ENCODE measurements at regions not wholly inside any gene's neighbourhood (a gene's known extent, or its start where the extent isn't known, plus 50 kb on each side); places are given as distances from the start of the nearest gene placed in this dataset.

GRCh38 chrX:9317176-9317575 is 147.7 kb upstream of the TBL1X start (continued):
- TF ChIP-seq ZNF449 (tag by site-specific recombination; IDR thresholded peaks at IDR 0.05) = no peak
- no peak for TF ChIP-seq PRDM2 (tag by site-specific recombination; IDR thresholded peaks at IDR 0.05; ENCODE audit: borderline replicate concordance)
- TF ChIP-seq ZNF37A (tag by site-specific recombination; IDR thresholded peaks at IDR 0.05) = no peak

GRCh38 chrX:9318213-9318612 is 146.6 kb upstream of the TBL1X start:
- ChIA-PET CTCF (no interaction called here), POLR2A (no interaction called here)
- Histone ChIP-seq H3K9me3 (ENCODE audit: control insufficient read depth, insufficient read depth, low read depth, low read length) (no peaks in the 10 kb centered on the region), H3K4me3 (ENCODE audit: low read depth, low read length) (no peak overlapping the region), H3K4me1 (ENCODE audit: control insufficient read depth, insufficient read depth, low read length) (no peaks in the 10 kb centered on the region), H3K36me3 (ENCODE audit: control insufficient read depth in 2 of 2, insufficient read depth in 1 of 2, low read length in 2 of 2) (no peaks in the 10 kb centered on the region), H3K27ac (ENCODE audit: extremely low read depth, low read depth, low read length) (no peak overlapping the region)
- TF ChIP-seq CTCF (tag by site-specific recombination; IDR thresholded peaks at IDR 0.05) (no peak), ZBTB49 (tag by site-specific recombination; IDR thresholded peaks at IDR 0.05; ENCODE audit: low read depth) (no peak), ZBTB21 (tag by site-specific recombination; IDR thresholded peaks at IDR 0.05) (no peak), ZNF112 (tag by site-specific recombination; IDR thresholded peaks at IDR 0.05) (no peak), ZNF521 (tag by site-specific recombination; IDR thresholded peaks at IDR 0.05) (no peak), ZNF692 (tag by site-specific recombination; IDR thresholded peaks at IDR 0.05) (no peak), AEBP2 (tag by site-specific recombination; IDR thresholded peaks at IDR 0.05; ENCODE audit: borderline replicate concordance) (no peak), ZSCAN18 (tag by site-specific recombination; IDR thresholded peaks at IDR 0.05) (no peak), ZNF280C (tag by site-specific recombination; IDR thresholded peaks at IDR 0.05) (no peak), ZNF433 (tag by site-specific recombination; IDR thresholded peaks at IDR 0.05; ENCODE audit: low read depth) (no peak), ZNF549 (tag by site-specific recombination; IDR thresholded peaks at IDR 0.05) (no peak), ZNF585B (tag by site-specific recombination; IDR thresholded peaks at IDR 0.05) (no peak), GFI1B (tag by site-specific recombination; IDR thresholded peaks at IDR 0.05) (no peak), PRDM1 (tag by site-specific recombination; IDR thresholded peaks at IDR 0.05) (no peak)
